NT2/D1 (cell line): ENCODE measurements at regions not wholly inside any gene's neighbourhood (a gene's known extent, or its start where the extent isn't known, plus 50 kb on each side); places are given as distances from the start of the nearest gene placed in this dataset.

ENCODE experiments used
- DNase-seq: peaks from one replicate; pipeline ENCODE4 v3.0.0-alpha.2; 2011; ENCODE audit warnings: low read depth, low spot score
- H3K27me3 ChIP-seq: 2 replicates; pipeline ENCODE4 v1.6.0; 2011; ENCODE audit warnings: mild to moderate bottlenecking; ENCODE audit not compliant: insufficient read length, insufficient read depth
- H3K36me3 ChIP-seq: 2 replicates; pipeline ENCODE4 v1.6.1; 2011; ENCODE audit warnings: mild to moderate bottlenecking, low read length, mixed read lengths; ENCODE audit not compliant: insufficient read depth, insufficient read length
- H3K4me1 ChIP-seq: 2 replicates; pipeline ENCODE4 v1.5.1; 2011; ENCODE audit not compliant: insufficient read depth, insufficient read length
- H3K4me3 ChIP-seq: 2 replicates; pipeline ENCODE4 v1.5.1; 2011; ENCODE audit warnings: low read depth; ENCODE audit not compliant: insufficient read length
- H3K9ac ChIP-seq: 2 replicates; pipeline ENCODE4 v1.6.0; 2011; ENCODE audit warnings: low read depth; ENCODE audit not compliant: insufficient read length
- H3K9me3 ChIP-seq: 2 replicates; pipeline ENCODE4 v1.5.1; 2011; ENCODE audit warnings: mild to moderate bottlenecking, low read length; ENCODE audit not compliant: insufficient read depth
- SUZ12 ChIP-seq: IDR thresholded peaks from 2 replicates; pipeline ENCODE4 v1.6.1; 2011; ENCODE audit not compliant: insufficient read length, insufficient read depth; ENCODE audit errors: extremely low read depth
- YY1 ChIP-seq: IDR thresholded peaks from 2 replicates; pipeline ENCODE4 v1.6.1; 2011; ENCODE audit not compliant: insufficient read length, insufficient read depth
- ZNF274 ChIP-seq: IDR thresholded peaks from 2 replicates; pipeline ENCODE4 v1.6.1; 2011; ENCODE audit warnings: mild to moderate bottlenecking, low read depth, low read length

DNA sequence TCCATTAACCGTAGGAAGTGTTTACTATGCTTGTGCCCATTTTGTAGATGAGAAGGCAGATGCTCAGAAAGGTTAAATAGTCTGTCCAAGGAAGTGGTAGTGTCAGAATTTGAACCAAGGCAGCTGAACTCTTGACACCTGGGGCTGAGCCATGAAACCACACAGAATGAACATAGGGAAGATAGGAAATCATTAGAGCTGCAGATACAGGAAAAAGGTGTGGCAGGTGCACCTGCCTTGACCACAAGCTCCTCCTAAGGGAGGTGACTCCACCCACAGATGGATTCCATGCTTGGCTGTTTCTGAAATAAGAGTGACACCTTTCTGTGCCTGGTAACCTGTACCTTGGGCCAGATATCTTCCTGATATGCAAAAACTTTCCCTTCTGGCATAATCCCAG, 69.9 kb upstream of the IGSF21 start:
- Histone ChIP-seq H3K36me3 (no peaks in the 10 kb centered on the region), H3K27me3 (no peaks in the 10 kb centered on the region), H3K4me1 (peaks cover 3% of the 10 kb centered on the region), H3K4me3 (no peak overlapping the region), H3K9me3 (no peaks in the 10 kb centered on the region), H3K9ac (no peak overlapping the region)
- TF ChIP-seq YY1 (no peak), SUZ12 (no peak), ZNF274 (no peak)
- DNase-seq = no peak

- H3K27me3 ChIP-seq = no peaks in the 10 kb centered on the region
- no peaks in the 10 kb centered on the region for H3K36me3 ChIP-seq
- H3K9me3 ChIP-seq = no peaks in the 10 kb centered on the region
- peaks cover 3% of the 10 kb centered on the region for H3K4me1 ChIP-seq
- TF ChIP-seq ZNF274 (no peak), SUZ12 (no peak), YY1 (no peak)
- DNase-seq = no peak
- no peak overlapping the region for H3K9ac ChIP-seq
- H3K4me3 ChIP-seq = no peak overlapping the region
These were observed 69.5 kb upstream of the IGSF21 start for GRCh38 chr1:18038051-18038450.

DNA sequence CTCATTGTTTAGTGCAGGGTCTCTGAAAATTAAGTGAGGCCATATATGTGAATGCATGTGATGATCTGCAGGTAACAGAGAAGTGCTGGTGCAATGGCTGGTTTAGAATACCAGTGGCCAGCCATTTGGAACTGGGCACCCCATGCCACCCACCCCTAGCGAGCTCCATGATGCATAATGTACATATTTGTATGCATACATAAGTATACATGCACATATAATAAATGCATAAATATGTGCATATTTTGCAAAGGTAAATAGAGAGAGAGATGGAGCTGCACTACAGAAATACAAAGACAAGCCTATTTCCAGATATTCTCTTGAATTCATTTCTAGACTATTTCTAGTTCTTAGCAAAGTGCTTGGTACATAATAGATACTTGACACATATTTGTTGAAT, 68.5 kb upstream of the IGSF21 start:
- no peak for TF ChIP-seq SUZ12
- TF ChIP-seq YY1 = no peak
- TF ChIP-seq ZNF274 = no peak
- no peaks in the 10 kb centered on the region for H3K9me3 ChIP-seq
- no peak for DNase-seq
- no peaks in the 10 kb centered on the region for H3K27me3 ChIP-seq
- peaks cover 3% of the 10 kb centered on the region for H3K4me1 ChIP-seq
- H3K4me3 ChIP-seq = no peak overlapping the region
- H3K9ac ChIP-seq = no peak overlapping the region
- H3K36me3 ChIP-seq = no peaks in the 10 kb centered on the region

DNA sequence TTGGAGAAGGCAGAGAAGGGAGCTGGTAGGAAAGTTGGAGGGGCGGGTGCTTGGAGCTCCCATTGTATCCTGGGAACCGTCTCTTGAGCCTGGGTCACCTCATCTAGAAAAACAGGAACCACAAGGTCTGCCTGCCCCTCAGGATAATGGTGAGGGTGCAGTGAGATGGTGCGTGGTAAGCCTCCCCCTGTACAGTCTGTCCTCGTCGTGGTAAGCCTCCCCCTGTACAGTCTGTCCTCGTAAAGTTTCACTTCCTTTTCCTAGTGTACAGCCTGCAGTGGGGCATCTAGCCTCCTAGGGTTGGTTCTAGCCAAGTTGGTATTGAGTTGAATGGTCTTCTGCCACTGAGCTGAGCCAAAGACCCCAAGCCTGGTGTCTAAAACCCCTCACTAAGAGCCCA, 66.5 kb upstream of the IGSF21 start:
- no peak for DNase-seq
- no peak for TF ChIP-seq ZNF274
- no peak for TF ChIP-seq YY1
- no peak for TF ChIP-seq SUZ12
- H3K36me3 ChIP-seq = no peaks in the 10 kb centered on the region
- no peak overlapping the region for H3K9ac ChIP-seq
- no peaks in the 10 kb centered on the region for H3K27me3 ChIP-seq
- no peak overlapping the region for H3K4me3 ChIP-seq
- H3K9me3 ChIP-seq = no peaks in the 10 kb centered on the region
- H3K4me1 ChIP-seq = peaks cover 7% of the 10 kb centered on the region

- Histone ChIP-seq H3K9me3 (no peaks in the 10 kb centered on the region), H3K27me3 (no peaks in the 10 kb centered on the region), H3K4me1 (peaks cover 7% of the 10 kb centered on the region), H3K9ac (no peak overlapping the region), H3K4me3 (no peak overlapping the region), H3K36me3 (no peaks in the 10 kb centered on the region)
- DNase-seq = no peak
- TF ChIP-seq YY1 (no peak), ZNF274 (no peak), SUZ12 (no peak)
These were observed 65.8 kb upstream of the IGSF21 start for GRCh38 chr1:18041685-18042355.

GRCh38 chr1:18043871-18044270, 63.7 kb upstream of the IGSF21 start:
- H3K27me3 ChIP-seq = no peaks in the 10 kb centered on the region
- no peaks in the 10 kb centered on the region for H3K9me3 ChIP-seq
- no peak for DNase-seq
- no peak overlapping the region for H3K9ac ChIP-seq
- H3K4me3 ChIP-seq = no peak overlapping the region
- peaks cover 7% of the 10 kb centered on the region for H3K4me1 ChIP-seq
- TF ChIP-seq SUZ12 (no peak), ZNF274 (no peak), YY1 (no peak)
- H3K36me3 ChIP-seq = no peaks in the 10 kb centered on the region

GRCh38 chr1:18045203-18045602, 62.4 kb upstream of the IGSF21 start:
- Histone ChIP-seq H3K4me1 (peaks cover 7% of the 10 kb centered on the region), H3K9ac (no peak overlapping the region), H3K4me3 (no peak overlapping the region), H3K27me3 (no peaks in the 10 kb centered on the region), H3K9me3 (no peaks in the 10 kb centered on the region), H3K36me3 (no peaks in the 10 kb centered on the region)
- DNase-seq = no peak
- TF ChIP-seq ZNF274 (no peak), SUZ12 (no peak), YY1 (no peak)
